Stimulated activated CD8-positive, alpha-beta memory T cell treated with anti-CD3 and anti-CD28 coated beads, Interleukin-15, amount 100 ng/mL, for 1 hour (primary cell): ENCODE measurements at regions not wholly inside any gene's neighbourhood (a gene's known extent, or its start where the extent isn't known, plus 50 kb on each side); places are given as distances from the start of the nearest gene placed in this dataset.

Source experiments
- DNase-seq: peaks from one replicate; pipeline ENCODE4 v3.0.0-alpha.2; 2020; ENCODE audit warnings: low read depth

- DNase-seq = no peak
These were observed 108.4 kb upstream of the TNFAIP3 start for GRCh38 chr6:137758661-137759060.

- DNase-seq = no peak
These were observed 107.4 kb upstream of the TNFAIP3 start for GRCh38 chr6:137759624-137760023.

- no peak for DNase-seq
These were observed 106.0 kb upstream of the TNFAIP3 start for GRCh38 chr6:137761072-137761471.

GRCh38 chr6:137761487-137761886 lies 105.6 kb upstream of the TNFAIP3 start:
- DNase-seq = no peak

GRCh38 chr6:137762168-137763090 lies 104.6 kb upstream of the TNFAIP3 start:
- no peak for DNase-seq

GRCh38 chr6:137763436-137763835 lies 103.6 kb upstream of the TNFAIP3 start:
- no peak for DNase-seq

GRCh38 chr6:137763886-137764285 lies 103.2 kb upstream of the TNFAIP3 start:
- no peak for DNase-seq

DNA sequence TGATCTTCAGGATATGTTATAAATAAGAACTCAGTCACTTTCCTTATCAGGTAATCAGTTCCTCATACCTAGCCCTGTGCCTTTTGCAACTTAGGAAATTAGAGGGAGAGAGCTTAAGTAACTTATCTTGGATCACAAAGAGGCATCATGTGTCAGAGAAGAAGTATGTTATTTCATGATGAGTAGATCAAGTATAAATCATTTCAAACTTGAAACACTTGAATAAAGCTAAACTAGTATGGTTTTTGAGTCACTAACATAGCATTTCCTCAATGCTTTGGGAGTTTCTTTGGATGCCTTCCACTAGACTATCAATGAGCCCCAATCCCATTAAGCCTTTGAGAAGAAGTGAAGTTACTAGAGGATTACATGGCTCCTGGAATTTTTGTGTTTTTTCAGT lies 102.6 kb upstream of the TNFAIP3 start:
- no peak for DNase-seq

DNA sequence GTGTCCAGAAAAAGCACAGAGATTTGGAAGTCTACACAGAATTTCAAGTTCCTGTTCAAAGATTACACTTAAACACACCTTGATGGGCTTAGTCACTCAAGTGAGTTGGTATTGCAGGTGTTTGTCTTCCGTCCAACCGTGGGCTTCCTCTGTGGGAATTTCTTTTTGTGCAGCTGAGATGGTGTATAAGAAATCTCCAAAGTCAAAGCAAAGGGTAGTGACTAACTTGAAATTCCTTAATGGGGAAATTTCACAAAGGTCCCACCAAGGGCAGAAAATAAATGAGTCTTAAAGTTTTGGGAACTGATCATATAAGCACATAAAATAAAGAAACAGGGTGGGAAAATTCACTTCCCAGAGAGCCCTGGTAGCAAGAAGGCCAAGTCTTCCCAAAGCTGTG lies 102.0 kb upstream of the TNFAIP3 start:
- no peak for DNase-seq

DNA sequence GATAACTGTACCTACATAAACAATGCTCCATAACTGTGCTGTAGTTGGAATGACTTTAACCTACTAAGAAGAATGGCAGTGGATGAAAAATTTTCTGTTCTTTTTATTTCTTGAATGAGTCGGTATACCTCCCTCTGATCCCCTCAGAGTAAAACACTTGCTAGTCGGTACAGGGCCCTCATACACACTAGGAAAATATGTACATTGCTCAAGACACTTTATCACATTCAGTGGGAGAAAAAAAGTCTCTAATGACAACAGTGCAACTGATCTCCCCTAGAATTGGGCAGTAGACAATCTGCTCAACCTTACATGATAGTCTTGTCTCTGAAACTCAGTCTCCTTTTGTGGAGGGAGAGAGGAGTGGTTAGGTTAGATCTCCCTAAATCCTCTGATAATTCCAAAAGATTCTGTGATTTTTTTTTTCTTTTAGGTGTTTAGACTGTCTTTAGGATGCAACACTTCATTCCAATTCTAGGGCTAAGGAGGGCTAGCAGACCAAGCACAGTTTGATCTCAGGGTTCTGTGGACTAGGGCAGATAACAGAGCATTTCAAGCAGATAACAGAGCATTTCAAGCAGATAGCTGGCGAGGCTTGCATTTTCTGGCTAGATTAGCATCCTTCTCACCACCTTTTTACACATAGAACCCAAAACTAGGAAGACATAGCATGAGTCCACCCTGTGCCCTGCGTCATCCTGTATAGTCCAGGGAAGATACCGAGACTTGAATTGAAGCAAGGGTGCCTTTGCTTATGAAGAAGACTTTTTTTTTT lies 100.3 kb upstream of the TNFAIP3 start:
- no peak for DNase-seq

DNA sequence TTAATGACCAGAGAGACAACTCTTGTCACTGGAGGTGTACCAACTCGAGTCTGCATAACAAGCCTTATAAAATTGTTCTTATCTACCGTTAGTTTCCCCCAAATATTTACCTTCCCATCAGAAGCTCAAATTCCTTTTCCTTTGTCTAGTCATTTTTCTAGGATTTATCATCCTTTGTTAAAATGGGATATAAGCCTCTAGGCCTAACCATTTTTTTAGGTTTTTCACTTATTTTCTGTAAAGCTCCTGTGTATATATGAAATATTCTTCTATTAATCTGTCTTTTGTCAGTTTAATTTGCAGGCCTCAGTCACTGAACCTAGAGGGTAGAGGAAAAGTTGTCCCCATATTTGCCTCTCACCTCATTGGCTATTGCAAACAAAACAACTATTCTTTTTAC lies 99.6 kb upstream of the TNFAIP3 start:
- no peak for DNase-seq

DNA sequence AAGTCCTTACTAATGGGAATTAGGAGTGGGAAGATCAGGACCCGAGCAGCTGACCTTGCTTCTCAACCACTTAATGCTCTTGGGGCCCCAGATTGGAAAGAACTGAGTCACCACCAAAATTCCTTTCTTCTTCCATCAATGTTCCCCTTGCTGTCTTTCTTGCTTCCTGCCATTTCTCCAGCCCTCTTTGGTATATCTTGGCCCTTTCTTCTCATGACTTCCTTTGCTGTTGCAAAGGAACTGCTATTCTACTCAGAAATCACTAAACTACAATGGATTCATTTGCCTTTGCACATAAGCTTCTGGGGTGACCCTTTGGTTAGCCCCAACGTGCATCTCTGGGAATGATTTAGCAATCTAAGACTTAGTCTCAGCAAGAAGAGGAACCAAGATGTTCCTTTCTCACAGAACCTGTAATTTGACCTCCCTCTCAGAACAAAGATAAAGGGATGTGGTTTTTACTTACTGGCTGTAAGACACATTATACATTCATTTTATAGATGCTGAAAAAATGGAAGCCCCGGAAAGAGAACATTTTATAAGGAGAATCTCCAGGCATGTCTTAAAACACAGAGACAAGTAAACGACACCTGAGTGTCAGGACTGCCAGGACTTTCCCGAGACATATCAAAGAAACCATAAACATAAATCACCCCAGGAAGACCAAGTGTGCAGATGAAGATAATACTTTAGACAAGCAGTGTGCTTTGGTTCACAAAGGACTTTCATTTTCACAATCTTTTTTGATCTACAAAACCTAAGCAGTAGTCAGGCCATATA lies 99.0 kb upstream of the TNFAIP3 start:
- no peak for DNase-seq

GRCh38 chr6:137768935-137769334 lies 98.1 kb upstream of the TNFAIP3 start:
- DNase-seq = no peak

DNA sequence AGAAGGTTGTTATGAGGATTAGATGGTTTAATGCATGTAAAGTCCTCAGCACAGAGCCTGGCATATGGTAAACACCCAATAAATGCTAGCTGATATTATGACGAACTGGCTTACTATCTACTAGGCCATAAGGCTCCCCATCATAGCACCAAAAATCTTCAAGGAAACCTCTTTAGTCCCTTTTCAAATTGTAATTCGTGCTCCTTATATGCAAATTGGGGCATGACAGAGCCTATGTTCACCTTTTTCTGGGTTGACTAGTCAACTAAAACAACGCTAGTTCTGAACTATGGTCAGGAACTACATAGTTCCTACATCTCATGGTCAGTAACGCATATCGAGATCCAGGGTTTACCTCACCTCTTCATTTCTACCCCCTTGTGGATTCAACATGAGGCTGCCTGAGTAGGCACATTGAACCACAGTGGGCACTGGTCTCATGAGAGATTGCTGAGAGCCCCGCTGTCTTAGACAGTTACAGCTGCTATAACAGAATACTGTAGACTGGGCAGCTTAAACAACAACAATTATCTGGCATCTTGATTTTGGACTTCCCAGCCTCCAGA lies 97.2 kb upstream of the TNFAIP3 start:
- DNase-seq = no peak

DNA sequence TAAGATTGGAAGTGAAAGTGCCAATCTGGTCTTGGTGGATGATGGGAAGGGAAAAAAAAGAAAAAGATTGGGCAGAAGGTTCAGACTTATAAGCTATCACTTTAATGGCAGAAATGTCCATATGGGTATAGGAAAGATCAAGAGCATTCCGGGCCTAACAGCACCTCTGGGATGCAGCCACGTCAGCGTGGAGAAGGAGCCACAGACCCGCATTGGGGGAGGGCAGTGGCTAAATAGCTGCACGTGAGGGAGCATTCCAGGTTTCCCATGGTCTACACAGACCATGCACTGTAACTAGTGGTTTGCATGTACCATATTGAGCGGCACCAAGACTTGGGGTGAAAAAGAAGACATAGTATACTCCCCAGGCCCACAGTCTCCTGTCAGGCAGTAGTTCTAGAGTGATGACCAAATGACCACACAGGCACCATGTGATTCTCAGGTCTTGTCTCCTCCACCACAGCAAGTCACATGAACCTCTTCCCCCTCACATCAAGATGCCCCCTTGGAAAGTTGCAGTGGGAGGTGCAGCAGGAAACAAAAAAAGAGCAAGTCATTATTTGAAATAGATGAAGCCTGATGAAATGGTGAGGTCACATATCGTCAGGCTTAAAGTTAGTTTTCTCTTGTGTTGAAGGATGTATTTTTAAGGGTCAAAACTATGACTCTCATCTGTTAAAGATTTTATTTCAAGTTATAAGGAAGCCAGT lies 94.4 kb upstream of the TNFAIP3 start:
- no peak for DNase-seq

- no peak for DNase-seq
These were observed 91.8 kb upstream of the TNFAIP3 start for GRCh38 chr6:137775227-137775626.

- no peak for DNase-seq
These were observed 91.3 kb upstream of the TNFAIP3 start for GRCh38 chr6:137775720-137776119.

GRCh38 chr6:137776256-137776655 lies 90.8 kb upstream of the TNFAIP3 start:
- DNase-seq = no peak

- DNase-seq = no peak
These were observed 90.0 kb upstream of the TNFAIP3 start for GRCh38 chr6:137776786-137777686.

- DNase-seq = no peak
These were observed 89.4 kb upstream of the TNFAIP3 start for GRCh38 chr6:137777687-137778075.
